WTC11 (cell line): ENCODE measurements at regions not wholly inside any gene's neighbourhood (a gene's known extent, or its start where the extent isn't known, plus 50 kb on each side); places are given as distances from the start of the nearest gene placed in this dataset.

Experiments
- ATAC-seq: fragments of 200-7000 bp; cut with Tn5 transposase; 2 replicates; pipeline ENCODE4 v1.10.0; 2021; ENCODE audit warnings: mild to moderate bottlenecking, moderate library complexity
- CTCF ChIA-PET: fragments of 300-600 bp; sonication (Branson Sonifier 250); formaldehyde crosslinking; loops from one replicate; lab custom pipeline; 2021; ENCODE audit warnings: antibody characterized with exemption; lab: Charles Lee
- POLR2A ChIA-PET: fragments of 350-600 bp; sonication (Branson Sonifier 250); formaldehyde crosslinking; loops from one replicate; lab custom pipeline; 2021; ENCODE audit warnings: antibody characterized with exemption; lab: Charles Lee
- DNase-seq: peaks from one replicate; pipeline ENCODE4 v3.0.0; 2021; ENCODE audit warnings: low spot score
- H3K27ac Mint-ChIP-seq: 2 replicates; pipeline ENCODE4 v1.8.0; 2021; ENCODE audit warnings: mixed read lengths
- H3K27me3 Mint-ChIP-seq: 2 replicates; pipeline ENCODE4 v1.8.0; 2021; ENCODE audit warnings: low read depth, mild to moderate bottlenecking, moderate library complexity, mixed read lengths
- H3K36me3 Mint-ChIP-seq: 2 replicates; pipeline ENCODE4 v1.8.0; 2021; ENCODE audit warnings: mixed read lengths
- H3K4me1 Mint-ChIP-seq: 2 replicates; pipeline ENCODE4 v1.8.0; 2022; ENCODE audit warnings: mixed read lengths
- H3K4me3 Mint-ChIP-seq: 2 replicates; pipeline ENCODE4 v1.8.0; 2021; ENCODE audit warnings: mild to moderate bottlenecking, moderate library complexity, mixed read lengths
- H3K9me3 Mint-ChIP-seq: 2 replicates; pipeline ENCODE4 v1.8.0; 2021; ENCODE audit warnings: mixed read lengths
- CBFB ChIP-seq: sonication (generic); formaldehyde crosslinking; IDR thresholded peaks from 2 replicates; pipeline ENCODE4 v1.8.1; 2022; ENCODE audit warnings: mild to moderate bottlenecking, low read depth, missing genetic modification reagents
- ERG ChIP-seq: fragments of 250-450 bp; sonication (Bioruptor Pico); IDR thresholded peaks from 2 replicates; pipeline ENCODE4 v1.8.0; 2021; ENCODE audit warnings: mild to moderate bottlenecking
- ETV6 ChIP-seq: sonication (generic); formaldehyde crosslinking; IDR thresholded peaks from 2 replicates; pipeline ENCODE4 v1.8.1; 2022; ENCODE audit warnings: mild to moderate bottlenecking, missing genetic modification reagents
- GTF2I ChIP-seq: fragments of 250-450 bp; sonication (Bioruptor Pico); conservative IDR thresholded peaks from 2 replicates; pipeline ENCODE4 v1.4.0; 2021; ENCODE audit warnings: mild to moderate bottlenecking
- HMGA2 ChIP-seq: fragments of 250-450 bp; sonication (Bioruptor Pico); IDR thresholded peaks from 2 replicates; pipeline ENCODE4 v1.4.0; 2021; ENCODE audit warnings: mild to moderate bottlenecking, moderate library complexity
- HMGXB4 ChIP-seq: sonication (generic); formaldehyde crosslinking; IDR thresholded peaks from 2 replicates; pipeline ENCODE4 v1.8.1; 2023; ENCODE audit warnings: mild to moderate bottlenecking, moderate library complexity, missing genetic modification reagents
- NFATC4 ChIP-seq: fragments of 250-450 bp; sonication (Bioruptor Pico); IDR thresholded peaks from 2 replicates; pipeline ENCODE4 v1.9.0; 2021; ENCODE audit warnings: mild to moderate bottlenecking
- OVOL2 ChIP-seq: fragments of 250-450 bp; sonication (Bioruptor Pico); IDR thresholded peaks from 2 replicates; pipeline ENCODE4 v1.9.0; 2021; ENCODE audit warnings: mild to moderate bottlenecking, borderline replicate concordance
- RELA ChIP-seq: sonication (generic); formaldehyde crosslinking; IDR thresholded peaks from 2 replicates; pipeline ENCODE4 v1.8.1; 2022; ENCODE audit warnings: missing genetic modification reagents, mild to moderate bottlenecking, borderline replicate concordance
- ZNF138 ChIP-seq: sonication (generic); formaldehyde crosslinking; conservative IDR thresholded peaks from 2 replicates; pipeline ENCODE4 v1.8.1; 2022; ENCODE audit warnings: mild to moderate bottlenecking, moderate library complexity, missing genetic modification reagents
- ZNF219 ChIP-seq: sonication (generic); formaldehyde crosslinking; IDR thresholded peaks from 2 replicates; pipeline ENCODE4 v1.8.0; 2023; ENCODE audit warnings: missing genetic modification reagents, mild to moderate bottlenecking, borderline replicate concordance
- ZNF317 ChIP-seq: sonication (generic); formaldehyde crosslinking; IDR thresholded peaks from 2 replicates; pipeline ENCODE4 v1.8.1; 2023; ENCODE audit warnings: low read depth, mild to moderate bottlenecking, moderate library complexity, missing genetic modification reagents, borderline replicate concordance
- ZNF423 ChIP-seq: fragments of 250-450 bp; sonication (Bioruptor Pico); IDR thresholded peaks from 2 replicates; pipeline ENCODE4 v2.1.2; 2022; ENCODE audit warnings: mild to moderate bottlenecking, moderate library complexity
- TF ChIP-seq, protein P1 (sequence below): sonication (generic); formaldehyde crosslinking; IDR thresholded peaks from 2 replicates; pipeline ENCODE4 v1.8.0; 2022; ENCODE audit warnings: mild to moderate bottlenecking, missing genetic modification reagents
- TF ChIP-seq, protein P2 (sequence below): sonication (generic); formaldehyde crosslinking; IDR thresholded peaks from 2 replicates; pipeline ENCODE4 v1.8.0; 2022; ENCODE audit warnings: mild to moderate bottlenecking, missing genetic modification reagents
- TF ChIP-seq, protein P3 (sequence below): fragments of 250-450 bp; sonication (Bioruptor Pico); IDR thresholded peaks from 2 replicates; pipeline ENCODE4 v1.9.0; 2021; ENCODE audit warnings: mild to moderate bottlenecking
- TF ChIP-seq, protein P4 (sequence below): sonication (generic); formaldehyde crosslinking; IDR thresholded peaks from 2 replicates; pipeline ENCODE4 v1.8.1; 2023; ENCODE audit warnings: mild to moderate bottlenecking, missing genetic modification reagents, borderline replicate concordance

GRCh38 chr12:59345406-59345805, 250.4 kb upstream of the SLC16A7 start:
- DNase-seq: no peak
- H3K4me3 Mint-ChIP-seq: no peak overlapping the region
- TF ChIP-seq ETV6 (CRISPR knock-in tag): no peak
- no peak for TF ChIP-seq NFATC4 (CRISPR knock-in tag)
- no peak for TF ChIP-seq GTF2I (CRISPR knock-in tag)
- TF ChIP-seq, protein P1, sequence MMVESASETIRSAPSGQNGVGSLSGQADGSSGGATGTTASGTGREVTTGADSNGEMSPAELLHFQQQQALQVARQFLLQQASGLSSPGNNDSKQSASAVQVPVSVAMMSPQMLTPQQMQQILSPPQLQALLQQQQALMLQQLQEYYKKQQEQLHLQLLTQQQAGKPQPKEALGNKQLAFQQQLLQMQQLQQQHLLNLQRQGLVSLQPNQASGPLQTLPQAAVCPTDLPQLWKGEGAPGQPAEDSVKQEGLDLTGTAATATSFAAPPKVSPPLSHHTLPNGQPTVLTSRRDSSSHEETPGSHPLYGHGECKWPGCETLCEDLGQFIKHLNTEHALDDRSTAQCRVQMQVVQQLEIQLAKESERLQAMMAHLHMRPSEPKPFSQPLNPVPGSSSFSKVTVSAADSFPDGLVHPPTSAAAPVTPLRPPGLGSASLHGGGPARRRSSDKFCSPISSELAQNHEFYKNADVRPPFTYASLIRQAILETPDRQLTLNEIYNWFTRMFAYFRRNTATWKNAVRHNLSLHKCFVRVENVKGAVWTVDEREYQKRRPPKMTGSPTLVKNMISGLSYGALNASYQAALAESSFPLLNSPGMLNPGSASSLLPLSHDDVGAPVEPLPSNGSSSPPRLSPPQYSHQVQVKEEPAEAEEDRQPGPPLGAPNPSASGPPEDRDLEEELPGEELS (CRISPR knock-in tag): no peak
- no peak for TF ChIP-seq CBFB (CRISPR knock-in tag)
- TF ChIP-seq OVOL2 (CRISPR knock-in tag): no peak
- no peak for TF ChIP-seq ZNF423
- TF ChIP-seq ERG: no peak
- TF ChIP-seq RELA: no peak
- no peak for TF ChIP-seq HMGA2 (CRISPR knock-in tag)
- TF ChIP-seq ZNF317: no peak
- TF ChIP-seq, protein P2, sequence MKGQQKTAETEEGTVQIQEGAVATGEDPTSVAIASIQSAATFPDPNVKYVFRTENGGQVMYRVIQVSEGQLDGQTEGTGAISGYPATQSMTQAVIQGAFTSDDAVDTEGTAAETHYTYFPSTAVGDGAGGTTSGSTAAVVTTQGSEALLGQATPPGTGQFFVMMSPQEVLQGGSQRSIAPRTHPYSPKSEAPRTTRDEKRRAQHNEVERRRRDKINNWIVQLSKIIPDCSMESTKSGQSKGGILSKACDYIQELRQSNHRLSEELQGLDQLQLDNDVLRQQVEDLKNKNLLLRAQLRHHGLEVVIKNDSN (CRISPR knock-in tag): no peak
- TF ChIP-seq ZNF219 (CRISPR knock-in tag): no peak
- TF ChIP-seq, protein P3, sequence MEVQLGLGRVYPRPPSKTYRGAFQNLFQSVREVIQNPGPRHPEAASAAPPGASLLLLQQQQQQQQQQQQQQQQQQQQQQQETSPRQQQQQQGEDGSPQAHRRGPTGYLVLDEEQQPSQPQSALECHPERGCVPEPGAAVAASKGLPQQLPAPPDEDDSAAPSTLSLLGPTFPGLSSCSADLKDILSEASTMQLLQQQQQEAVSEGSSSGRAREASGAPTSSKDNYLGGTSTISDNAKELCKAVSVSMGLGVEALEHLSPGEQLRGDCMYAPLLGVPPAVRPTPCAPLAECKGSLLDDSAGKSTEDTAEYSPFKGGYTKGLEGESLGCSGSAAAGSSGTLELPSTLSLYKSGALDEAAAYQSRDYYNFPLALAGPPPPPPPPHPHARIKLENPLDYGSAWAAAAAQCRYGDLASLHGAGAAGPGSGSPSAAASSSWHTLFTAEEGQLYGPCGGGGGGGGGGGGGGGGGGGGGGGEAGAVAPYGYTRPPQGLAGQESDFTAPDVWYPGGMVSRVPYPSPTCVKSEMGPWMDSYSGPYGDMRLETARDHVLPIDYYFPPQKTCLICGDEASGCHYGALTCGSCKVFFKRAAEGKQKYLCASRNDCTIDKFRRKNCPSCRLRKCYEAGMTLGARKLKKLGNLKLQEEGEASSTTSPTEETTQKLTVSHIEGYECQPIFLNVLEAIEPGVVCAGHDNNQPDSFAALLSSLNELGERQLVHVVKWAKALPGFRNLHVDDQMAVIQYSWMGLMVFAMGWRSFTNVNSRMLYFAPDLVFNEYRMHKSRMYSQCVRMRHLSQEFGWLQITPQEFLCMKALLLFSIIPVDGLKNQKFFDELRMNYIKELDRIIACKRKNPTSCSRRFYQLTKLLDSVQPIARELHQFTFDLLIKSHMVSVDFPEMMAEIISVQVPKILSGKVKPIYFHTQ (CRISPR knock-in tag): no peak
- TF ChIP-seq, protein P4, sequence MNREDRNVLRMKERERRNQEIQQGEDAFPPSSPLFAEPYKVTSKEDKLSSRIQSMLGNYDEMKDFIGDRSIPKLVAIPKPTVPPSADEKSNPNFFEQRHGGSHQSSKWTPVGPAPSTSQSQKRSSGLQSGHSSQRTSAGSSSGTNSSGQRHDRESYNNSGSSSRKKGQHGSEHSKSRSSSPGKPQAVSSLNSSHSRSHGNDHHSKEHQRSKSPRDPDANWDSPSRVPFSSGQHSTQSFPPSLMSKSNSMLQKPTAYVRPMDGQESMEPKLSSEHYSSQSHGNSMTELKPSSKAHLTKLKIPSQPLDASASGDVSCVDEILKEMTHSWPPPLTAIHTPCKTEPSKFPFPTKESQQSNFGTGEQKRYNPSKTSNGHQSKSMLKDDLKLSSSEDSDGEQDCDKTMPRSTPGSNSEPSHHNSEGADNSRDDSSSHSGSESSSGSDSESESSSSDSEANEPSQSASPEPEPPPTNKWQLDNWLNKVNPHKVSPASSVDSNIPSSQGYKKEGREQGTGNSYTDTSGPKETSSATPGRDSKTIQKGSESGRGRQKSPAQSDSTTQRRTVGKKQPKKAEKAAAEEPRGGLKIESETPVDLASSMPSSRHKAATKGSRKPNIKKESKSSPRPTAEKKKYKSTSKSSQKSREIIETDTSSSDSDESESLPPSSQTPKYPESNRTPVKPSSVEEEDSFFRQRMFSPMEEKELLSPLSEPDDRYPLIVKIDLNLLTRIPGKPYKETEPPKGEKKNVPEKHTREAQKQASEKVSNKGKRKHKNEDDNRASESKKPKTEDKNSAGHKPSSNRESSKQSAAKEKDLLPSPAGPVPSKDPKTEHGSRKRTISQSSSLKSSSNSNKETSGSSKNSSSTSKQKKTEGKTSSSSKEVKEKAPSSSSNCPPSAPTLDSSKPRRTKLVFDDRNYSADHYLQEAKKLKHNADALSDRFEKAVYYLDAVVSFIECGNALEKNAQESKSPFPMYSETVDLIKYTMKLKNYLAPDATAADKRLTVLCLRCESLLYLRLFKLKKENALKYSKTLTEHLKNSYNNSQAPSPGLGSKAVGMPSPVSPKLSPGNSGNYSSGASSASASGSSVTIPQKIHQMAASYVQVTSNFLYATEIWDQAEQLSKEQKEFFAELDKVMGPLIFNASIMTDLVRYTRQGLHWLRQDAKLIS (CRISPR knock-in tag): no peak
- no peak for TF ChIP-seq ZNF138 (CRISPR knock-in tag)
- no peak for TF ChIP-seq HMGXB4 (CRISPR knock-in tag)
- TF ChIP-seq, all 79 proteins: peak for 0
- no peak overlapping the region for H3K27ac Mint-ChIP-seq
- peaks cover 13% of the 10 kb centered on the region for H3K4me1 Mint-ChIP-seq
- peaks cover 18% of the 10 kb centered on the region; the same call in 1 of the 2 replicates for H3K27me3 Mint-ChIP-seq
- ATAC-seq: no peak
- H3K9me3 Mint-ChIP-seq: peaks cover 12% of the 10 kb centered on the region
- POLR2A ChIA-PET: no interaction called here
- H3K36me3 Mint-ChIP-seq: peaks cover 5% of the 10 kb centered on the region; the same call in 1 of the 2 replicates
- CTCF ChIA-PET: interaction anchor here (0.6 to 1.5 kb wide), 4 partner anchors 13 to 181 kb away, joined by 3 to 4 read pairs (median 4); no protein-coding TSS in a partner anchor
